BLaER1 treated with 17β-estradiol and CSF1 and Interleukin-3, amounts not matched to agents 10 nM and 100 nM (cell line): ENCODE measurements at regions not wholly inside any gene's neighbourhood (a gene's known extent, or its start where the extent isn't known, plus 50 kb on each side); places are given as distances from the start of the nearest gene placed in this dataset.
A peak's percentile ranks its signal among the peaks of the same experiment; 100 is the strongest.

Source experiments
- H3K27ac ChIP-seq, 11 experiments: shearing (Covaris generic); formaldehyde crosslinking; 2 replicates each; pipeline ENCODE4 v1.8.1; 2022
- H3K27me3 ChIP-seq, 11 experiments: shearing (Covaris generic); formaldehyde crosslinking; 2 replicates each; pipeline ENCODE4 v1.8.1; 2022
- H3K36me3 ChIP-seq, 11 experiments: shearing (Covaris generic); formaldehyde crosslinking; 2 replicates each; pipeline ENCODE4 v1.8.1; 2022
- H3K4me1 ChIP-seq, 10 experiments: shearing (Covaris generic); formaldehyde crosslinking; 2 replicates each; pipeline ENCODE4 v1.8.1; 2022
- H3K4me2 ChIP-seq, 11 experiments: shearing (Covaris generic); formaldehyde crosslinking; 2 replicates each; pipeline ENCODE4 v1.8.1; 2022
- H3K4me3 ChIP-seq, 10 experiments: shearing (Covaris generic); formaldehyde crosslinking; 2 replicates each; pipeline ENCODE4 v1.8.1; 2022
- H3K9ac ChIP-seq, 11 experiments: shearing (Covaris generic); formaldehyde crosslinking; 2 replicates each; pipeline ENCODE4 v1.8.1; 2022
- H3K9me3 ChIP-seq, 11 experiments: shearing (Covaris generic); formaldehyde crosslinking; replicated peaks in 1 of 11; 2 replicates each; pipeline ENCODE4 v1.8.1; 2022
- H4K20me1 ChIP-seq, 11 experiments: shearing (Covaris generic); formaldehyde crosslinking; 2 replicates each; pipeline ENCODE4 v1.8.1; 2022
- Cebpa-rat ChIP-seq, 11 experiments: shearing (Covaris generic); IDR thresholded peaks; 2 replicates each; pipeline ENCODE4 v1.8.1; 2022

DNA sequence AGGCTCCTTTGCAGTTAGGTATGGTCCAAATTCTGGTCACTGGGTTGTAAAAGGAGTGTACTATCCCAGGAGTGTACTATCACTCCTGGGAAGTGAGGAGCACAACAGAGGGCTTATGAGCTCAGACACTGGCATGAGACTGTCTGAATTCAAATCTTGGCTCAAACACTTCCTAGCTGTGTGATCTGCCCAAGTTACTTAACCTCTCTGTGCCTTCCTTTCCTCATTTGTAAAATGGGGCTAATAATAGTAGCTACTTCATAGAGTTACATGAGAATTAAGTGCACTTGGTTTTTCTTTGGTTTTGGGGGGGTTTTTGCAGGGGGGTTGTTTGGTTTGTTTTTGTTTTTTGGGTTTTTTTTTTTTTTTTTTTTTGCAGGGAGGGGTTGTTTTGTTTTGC lies 152.0 kb downstream of the BCOR start:
- TF ChIP-seq Cebpa-rat (IDR thresholded peaks at IDR 0.05): no peak

DNA sequence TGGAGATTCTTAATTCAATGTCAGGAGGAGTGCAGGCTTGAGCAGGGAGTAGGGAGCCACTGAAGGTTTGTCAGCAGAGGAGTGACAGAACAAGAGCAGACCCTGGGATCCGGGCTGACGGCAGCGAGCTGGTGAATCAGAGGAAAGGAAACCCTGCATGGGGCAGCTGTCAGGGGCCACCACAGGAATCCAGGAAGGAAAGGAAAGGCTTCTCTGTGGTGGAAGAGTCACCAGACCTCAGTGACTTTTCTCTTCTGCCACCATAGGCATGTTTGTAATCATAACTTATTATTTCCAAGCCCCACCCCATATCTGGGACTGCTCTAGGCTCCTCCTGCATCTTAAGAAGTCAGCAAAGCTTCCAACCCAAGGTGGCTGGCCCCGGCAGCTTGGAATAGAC lies 150.9 kb downstream of the BCOR start:
- H4K20me1 ChIP-seq: no peaks in the 10 kb centered on the region
- no peak overlapping the region for H3K4me3 ChIP-seq
- H3K9ac ChIP-seq: peak overlapping the region in 3 of 11 experiments; percentile 27 to 45 (median 43); a peak in 4 of 22 replicates
- H3K36me3 ChIP-seq: no peaks in the 10 kb centered on the region
- H3K4me1 ChIP-seq: peaks cover 28 to 52% (median 41%) of the 10 kb centered on the region in 10 experiments
- no peak for TF ChIP-seq Cebpa-rat (IDR thresholded peaks at IDR 0.05)
- peak overlapping the region in 8 of 11 experiments; percentile 2 to 71 (median 51); a peak in 13 of 22 replicates for H3K27ac ChIP-seq
- H3K27me3 ChIP-seq: no peaks in the 10 kb centered on the region
- peak overlapping the region; percentile 37 to 83 (median 65) for H3K4me2 ChIP-seq
- peaks cover 0 to 21% (median 9%) of the 10 kb centered on the region in 11 experiments; a peak in 11 of 22 replicates for H3K9me3 ChIP-seq

More for the DNA sequence above, 152.0 kb downstream of the BCOR start:
- Histone ChIP-seq H3K36me3 (no peaks in the 10 kb centered on the region), H3K27me3 (no peaks in the 10 kb centered on the region), H3K27ac (no peak overlapping the region), H3K4me1 (peaks cover 28 to 44% (median 40%) of the 10 kb centered on the region in 10 experiments), H3K4me3 (no peak overlapping the region), H3K4me2 (no peak overlapping the region), H3K9me3 (peaks cover 0 to 15% (median 6%) of the 10 kb centered on the region in 11 experiments; a peak in 7 of 22 replicates), H3K9ac (no peak overlapping the region), H4K20me1 (no peaks in the 10 kb centered on the region)

DNA sequence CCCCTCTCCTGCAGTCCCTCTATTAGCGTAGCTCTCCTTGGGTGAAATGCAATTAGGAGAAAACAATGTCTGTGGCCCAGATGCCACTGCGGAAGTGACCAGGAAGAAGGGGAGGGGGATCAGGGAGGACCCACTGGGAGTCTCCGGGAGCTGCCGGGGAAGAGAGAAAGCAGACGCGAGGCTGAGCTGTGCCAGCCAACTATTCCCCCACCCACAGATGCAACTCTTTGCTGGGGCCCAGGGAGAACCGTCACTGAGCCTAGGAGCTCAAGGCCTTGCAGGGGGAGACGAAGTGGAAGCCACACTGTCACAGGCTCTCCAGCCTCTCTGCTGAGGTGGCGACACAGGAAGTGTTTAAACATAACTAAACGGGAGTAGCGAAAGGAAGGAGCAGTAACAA lies 149.2 kb downstream of the BCOR start:
- H3K27me3 ChIP-seq: no peaks in the 10 kb centered on the region
- peaks cover 28 to 65% (median 55%) of the 10 kb centered on the region in 10 experiments for H3K4me1 ChIP-seq
- peak overlapping the region in 9 of 11 experiments; percentile 25 to 71 (median 59); a peak in 16 of 22 replicates for H3K27ac ChIP-seq
- H4K20me1 ChIP-seq: no peaks in the 10 kb centered on the region
- H3K9me3 ChIP-seq: peaks cover 0 to 15% (median 4%) of the 10 kb centered on the region in 11 experiments; a peak in 8 of 22 replicates
- H3K36me3 ChIP-seq: no peaks in the 10 kb centered on the region
- H3K4me3 ChIP-seq: no peak overlapping the region
- H3K9ac ChIP-seq: peak overlapping the region in 8 of 11 experiments; percentile 11 to 66 (median 46); a peak in 13 of 22 replicates
- H3K4me2 ChIP-seq: peak overlapping the region; percentile 37 to 83 (median 65)
- no peak for TF ChIP-seq Cebpa-rat (IDR thresholded peaks at IDR 0.05)

DNA sequence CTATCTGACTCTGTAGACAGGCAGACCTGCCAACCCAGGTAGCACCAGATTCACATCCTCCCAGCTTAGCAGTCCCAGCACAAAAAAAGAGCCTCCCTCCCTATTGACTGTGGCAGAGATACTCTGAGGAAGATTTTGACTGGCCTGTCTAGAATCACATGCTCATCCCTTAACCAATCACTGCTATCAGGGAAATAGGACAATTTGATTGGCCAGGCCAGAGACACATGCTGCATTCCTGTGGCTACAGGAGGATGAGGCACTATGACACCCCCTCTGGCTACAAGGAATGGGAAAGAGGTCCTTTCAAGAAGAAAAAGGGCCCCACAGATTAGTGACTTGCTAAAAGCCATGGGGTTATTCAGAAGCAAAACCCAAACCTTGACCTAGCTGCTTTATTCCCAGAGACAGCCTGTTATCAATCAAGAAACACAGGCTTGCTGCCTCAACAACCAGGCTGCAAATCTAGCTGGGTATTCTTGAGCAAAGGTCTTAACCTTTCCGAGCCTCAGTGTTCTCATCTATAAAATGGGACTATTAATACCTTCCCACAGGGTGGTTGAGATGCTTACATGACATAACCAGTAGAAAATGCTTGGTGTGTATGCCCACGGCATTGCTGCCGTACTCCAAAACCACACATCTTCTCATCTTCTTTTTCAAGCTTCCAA lies 147.6 kb downstream of the BCOR start:
- Histone ChIP-seq H3K9me3 (peaks cover 0 to 14% (median 4%) of the 10 kb centered on the region in 11 experiments; a peak in 7 of 22 replicates), H4K20me1 (no peaks in the 10 kb centered on the region)

DNA sequence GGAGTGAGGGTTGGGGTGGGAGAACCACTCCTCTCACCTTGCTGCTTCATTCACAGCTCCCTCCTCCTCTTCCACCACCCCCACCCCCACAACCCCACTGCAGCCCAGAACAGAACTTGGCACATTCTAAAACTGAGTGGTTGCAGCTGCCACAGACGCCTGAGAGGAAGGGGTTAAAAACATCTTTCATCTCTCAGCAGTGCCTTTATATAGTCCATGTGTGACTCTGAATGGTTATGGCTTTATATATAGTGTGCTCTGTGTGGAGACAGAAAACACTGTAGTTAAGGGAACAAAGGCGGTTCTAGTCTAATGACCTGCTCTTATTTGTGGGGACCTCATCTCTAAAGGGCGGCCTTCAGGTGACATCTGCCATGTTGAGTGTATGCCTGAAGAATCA lies 144.8 kb downstream of the BCOR start:
- no peak for TF ChIP-seq Cebpa-rat (IDR thresholded peaks at IDR 0.05)

More for the DNA sequence above, 147.6 kb downstream of the BCOR start:
- Histone ChIP-seq H3K9ac (no peak overlapping the region), H3K27ac (peak overlapping the region in 2 of 11 experiments; percentile 68 to 71; a peak in 4 of 22 replicates), H3K27me3 (no peaks in the 10 kb centered on the region), H3K36me3 (no peaks in the 10 kb centered on the region), H3K4me2 (peak overlapping the region in 10 of 11 experiments; percentile 37 to 83 (median 65); a peak in 18 of 22 replicates), H3K4me3 (no peak overlapping the region), H3K4me1 (peaks cover 36 to 81% (median 70%) of the 10 kb centered on the region in 10 experiments)
- TF ChIP-seq Cebpa-rat (IDR thresholded peaks at IDR 0.05): no peak

DNA sequence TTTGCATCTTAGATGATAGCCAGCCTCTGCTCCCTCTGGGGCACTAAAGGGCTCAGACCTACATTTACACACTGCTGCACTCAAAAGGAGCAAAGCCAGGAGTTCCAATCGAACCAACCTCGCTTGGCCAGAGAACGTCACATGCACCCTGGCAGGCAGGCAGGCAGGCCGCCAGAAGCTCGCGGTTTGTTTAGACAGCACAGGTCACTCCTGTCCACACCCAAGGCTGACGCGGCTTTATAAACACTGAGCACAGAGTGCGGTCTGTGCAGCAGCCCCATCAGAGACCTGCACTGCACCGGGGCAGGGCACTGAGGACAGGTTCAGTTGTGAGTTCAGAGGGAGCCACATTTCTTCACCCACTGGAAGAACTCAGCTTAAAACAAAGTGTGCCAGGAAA lies 143.9 kb downstream of the BCOR start:
- no peak for TF ChIP-seq Cebpa-rat (IDR thresholded peaks at IDR 0.05)
- Histone ChIP-seq H3K4me2 (peak overlapping the region in 9 of 11 experiments; percentile 62 to 80 (median 72); a peak in 16 of 22 replicates), H3K27ac (peak overlapping the region in 2 of 11 experiments; percentile 3 to 28; a peak in 1 of 22 replicates)

More for the DNA sequence above, 144.8 kb downstream of the BCOR start:
- peaks cover 25 to 75% (median 61%) of the 10 kb centered on the region in 10 experiments for H3K4me1 ChIP-seq
- H3K27ac ChIP-seq: peak overlapping the region in 1 of 11 experiments; percentile 3; a peak in 1 of 22 replicates
- H3K27me3 ChIP-seq: no peaks in the 10 kb centered on the region
- H4K20me1 ChIP-seq: no peaks in the 10 kb centered on the region
- peak overlapping the region in 1 of 11 experiments; percentile 12; a peak in 1 of 22 replicates for H3K9ac ChIP-seq
- H3K4me3 ChIP-seq: no peak overlapping the region; a peak in 1 of 20 replicates
- H3K36me3 ChIP-seq: no peaks in the 10 kb centered on the region
- peaks cover 0 to 14% (median 4%) of the 10 kb centered on the region in 11 experiments; a peak in 7 of 22 replicates for H3K9me3 ChIP-seq
- H3K4me2 ChIP-seq: peak overlapping the region in 9 of 11 experiments; percentile 36 to 80 (median 72); a peak in 17 of 22 replicates

DNA sequence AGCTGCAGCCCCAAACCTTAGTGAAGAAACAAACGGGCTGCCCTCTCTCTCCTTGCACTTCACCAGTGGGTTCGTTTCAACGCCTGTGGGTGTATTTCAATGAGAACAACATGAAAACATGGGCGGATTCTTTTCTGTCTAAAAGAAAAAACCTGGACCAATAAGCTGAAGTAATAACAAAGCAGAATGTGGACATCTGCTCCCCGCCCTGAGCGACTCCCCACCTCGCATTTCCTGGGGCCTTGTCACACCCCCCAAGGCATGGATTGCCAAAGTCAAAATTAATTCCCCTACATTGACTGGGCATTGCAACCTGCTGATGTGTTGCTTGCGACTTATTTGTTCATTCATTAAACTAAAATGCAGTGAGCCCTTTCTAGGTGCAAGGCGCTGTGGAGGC lies 142.9 kb downstream of the BCOR start:
- Histone ChIP-seq H3K9me3 (peaks cover 0 to 14% (median 3%) of the 10 kb centered on the region in 11 experiments; a peak in 7 of 22 replicates), H3K4me2 (peak overlapping the region; percentile 20 to 80 (median 67); a peak in 21 of 22 replicates), H3K9ac (no peak overlapping the region), H3K27me3 (no peaks in the 10 kb centered on the region), H4K20me1 (no peaks in the 10 kb centered on the region), H3K36me3 (no peaks in the 10 kb centered on the region), H3K27ac (peak overlapping the region in 8 of 11 experiments; percentile 28 to 67 (median 58); a peak in 13 of 22 replicates), H3K4me1 (peaks cover 12 to 56% (median 42%) of the 10 kb centered on the region in 10 experiments), H3K4me3 (no peak overlapping the region)
- TF ChIP-seq Cebpa-rat (IDR thresholded peaks at IDR 0.05): no peak

More for the DNA sequence above, 143.9 kb downstream of the BCOR start:
- Histone ChIP-seq H3K9me3 (peaks cover 0 to 14% (median 4%) of the 10 kb centered on the region in 11 experiments; a peak in 7 of 22 replicates), H3K4me3 (no peak overlapping the region), H3K36me3 (no peaks in the 10 kb centered on the region), H3K27me3 (no peaks in the 10 kb centered on the region), H3K4me1 (peaks cover 20 to 66% (median 52%) of the 10 kb centered on the region in 10 experiments), H3K9ac (peak overlapping the region in 2 of 11 experiments; percentile 11 to 18; a peak in 2 of 22 replicates), H4K20me1 (no peaks in the 10 kb centered on the region)

DNA sequence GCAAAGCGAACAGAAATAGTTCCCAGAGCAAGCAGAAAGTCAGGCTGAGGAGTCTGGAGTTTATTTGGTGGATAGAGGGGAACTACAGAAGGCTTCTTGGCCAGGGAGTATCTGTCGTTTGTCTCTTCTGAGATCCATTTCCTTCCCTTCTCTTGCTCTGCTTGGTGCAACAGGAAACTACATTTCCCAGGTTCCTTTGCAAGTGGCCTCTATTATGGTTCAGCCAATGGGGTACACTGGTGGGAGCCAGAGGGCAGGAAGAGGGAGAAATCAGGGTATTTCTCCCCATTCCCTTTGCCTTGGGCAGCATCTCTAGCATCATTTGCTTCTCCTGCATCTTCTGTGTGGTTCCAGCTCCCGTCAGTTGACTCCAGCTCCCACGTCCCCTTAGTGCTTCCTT lies 142.1 kb downstream of the BCOR start:
- Histone ChIP-seq H4K20me1 (no peaks in the 10 kb centered on the region), H3K4me3 (no peak overlapping the region), H3K36me3 (no peaks in the 10 kb centered on the region), H3K9ac (peak overlapping the region in 4 of 11 experiments; percentile 2 to 47 (median 12); a peak in 2 of 22 replicates), H3K27ac (peak overlapping the region in 8 of 11 experiments; percentile 28 to 67 (median 58); a peak in 13 of 22 replicates), H3K9me3 (peaks cover 0 to 10% (median 0%) of the 10 kb centered on the region in 11 experiments; a peak in 6 of 22 replicates), H3K4me1 (peaks cover 12 to 52% (median 38%) of the 10 kb centered on the region in 10 experiments), H3K27me3 (no peaks in the 10 kb centered on the region), H3K4me2 (peak overlapping the region; percentile 20 to 80 (median 67))
- no peak for TF ChIP-seq Cebpa-rat (IDR thresholded peaks at IDR 0.05)
